AG04450 (cell line): ENCODE measurements at regions not wholly inside any gene's neighbourhood (a gene's known extent, or its start where the extent isn't known, plus 50 kb on each side); places are given as distances from the start of the nearest gene placed in this dataset.

Source experiments
- CTCF ChIA-PET: fragments of 300-600, 350-600 bp; formaldehyde crosslinking; extraction: SDS; loops from one replicate; lab custom pipeline; 2022; ENCODE audit warnings: antibody characterized with exemption, inconsistent platforms; lab: Charles Lee
- POLR2A ChIA-PET: fragments of 350-600 bp; formaldehyde crosslinking; extraction: SDS; loops from one replicate; lab custom pipeline; 2021; ENCODE audit warnings: antibody characterized with exemption, inconsistent platforms; lab: Yijun Ruan, JAX
- DNase-seq: peaks from one replicate; pipeline ENCODE4 v3.0.0-alpha.2; 2011; ENCODE audit warnings: low read depth, low spot score
- H3K27ac ChIP-seq: one replicate; pipeline ENCODE4 v1.5.1; 2012; ENCODE audit warnings: low read depth, low read length, control low read depth
- H3K27me3 ChIP-seq: one replicate; pipeline ENCODE4 v1.6.0; 2012; ENCODE audit warnings: low read length; ENCODE audit not compliant: control insufficient read depth, insufficient read depth
- H3K4me3 ChIP-seq: 2 replicates; pipeline ENCODE4 v1.5.1; 2011; ENCODE audit warnings: mild to moderate bottlenecking, low read depth, low read length, control low read depth
- H3K9me3 ChIP-seq: 2 replicates; pipeline ENCODE4 v1.5.1; 2012; ENCODE audit warnings: low read length; ENCODE audit not compliant: control insufficient read depth, insufficient read depth
- TF ChIP-seq, protein P1 (sequence below): IDR thresholded peaks from 2 replicates; pipeline ENCODE4 v1.5.1; 2011; ENCODE audit warnings: low read depth, low read length, control low read depth, inconsistent platforms

DNA sequence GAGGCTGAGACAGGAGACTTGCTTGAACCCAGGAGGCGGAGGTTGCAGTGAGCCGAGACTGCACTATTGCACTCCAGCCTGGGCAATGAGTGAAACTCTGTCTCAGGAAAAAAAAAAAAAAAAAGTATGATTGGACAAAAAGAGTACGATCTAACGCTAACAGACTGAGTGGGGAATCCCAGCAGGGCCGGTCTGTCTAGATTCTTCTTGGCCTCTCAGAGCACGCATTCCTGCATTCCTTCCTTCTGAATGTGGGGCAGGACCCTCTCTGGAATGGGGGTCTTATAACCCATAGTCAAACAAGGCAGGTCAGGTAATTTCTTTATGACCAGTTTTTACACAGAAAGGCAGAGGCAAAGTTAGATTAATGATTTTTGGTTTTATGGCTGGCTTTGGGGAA, 92.0 kb upstream of the PPM1J start:
- no peak for DNase-seq
- POLR2A ChIA-PET = interaction anchor here (0.6 kb wide), 1 partner anchor 92 kb away, joined by 9 read pairs; no protein-coding TSS in a partner anchor
- H3K4me3 ChIP-seq = no peak overlapping the region
- CTCF ChIA-PET = interaction anchor here (0.8 to 13.5 kb wide), 3 partner anchors 89 to 265 kb away, joined by 3 to 515 read pairs (median 35); partner anchors contain the start of gene PPM1J
- no peak overlapping the region for H3K27ac ChIP-seq
- TF ChIP-seq, protein P1, sequence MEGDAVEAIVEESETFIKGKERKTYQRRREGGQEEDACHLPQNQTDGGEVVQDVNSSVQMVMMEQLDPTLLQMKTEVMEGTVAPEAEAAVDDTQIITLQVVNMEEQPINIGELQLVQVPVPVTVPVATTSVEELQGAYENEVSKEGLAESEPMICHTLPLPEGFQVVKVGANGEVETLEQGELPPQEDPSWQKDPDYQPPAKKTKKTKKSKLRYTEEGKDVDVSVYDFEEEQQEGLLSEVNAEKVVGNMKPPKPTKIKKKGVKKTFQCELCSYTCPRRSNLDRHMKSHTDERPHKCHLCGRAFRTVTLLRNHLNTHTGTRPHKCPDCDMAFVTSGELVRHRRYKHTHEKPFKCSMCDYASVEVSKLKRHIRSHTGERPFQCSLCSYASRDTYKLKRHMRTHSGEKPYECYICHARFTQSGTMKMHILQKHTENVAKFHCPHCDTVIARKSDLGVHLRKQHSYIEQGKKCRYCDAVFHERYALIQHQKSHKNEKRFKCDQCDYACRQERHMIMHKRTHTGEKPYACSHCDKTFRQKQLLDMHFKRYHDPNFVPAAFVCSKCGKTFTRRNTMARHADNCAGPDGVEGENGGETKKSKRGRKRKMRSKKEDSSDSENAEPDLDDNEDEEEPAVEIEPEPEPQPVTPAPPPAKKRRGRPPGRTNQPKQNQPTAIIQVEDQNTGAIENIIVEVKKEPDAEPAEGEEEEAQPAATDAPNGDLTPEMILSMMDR = no peak
- no peaks in the 10 kb centered on the region for H3K9me3 ChIP-seq
- peaks cover 12% of the 10 kb centered on the region for H3K27me3 ChIP-seq

DNA sequence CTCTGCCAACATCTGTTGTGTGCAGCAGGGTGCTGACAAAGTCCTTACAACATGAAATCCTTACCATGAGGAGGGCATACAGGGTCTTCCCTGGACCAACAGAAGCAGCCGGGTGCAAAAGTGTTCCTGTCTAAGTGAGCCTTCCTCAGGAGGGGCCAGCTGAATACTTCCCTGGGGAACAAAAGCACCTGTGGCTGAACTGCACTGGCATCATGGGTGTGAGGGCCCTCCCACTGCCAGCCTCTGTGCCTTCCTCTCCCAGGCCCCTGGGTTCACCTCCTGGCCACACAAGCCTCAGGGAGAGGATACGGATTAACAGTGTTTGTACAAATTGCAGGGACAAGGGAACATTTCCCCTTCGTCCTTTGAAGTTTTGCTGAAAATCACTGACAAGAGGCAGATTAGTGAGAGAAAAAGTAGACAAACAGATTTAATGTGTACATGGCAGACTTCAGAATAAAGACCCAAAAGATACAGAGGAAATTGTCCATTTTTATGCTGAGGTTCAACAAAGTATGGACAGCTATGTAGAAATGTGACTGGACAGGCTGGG, 91.0 kb upstream of the PPM1J start:
- TF ChIP-seq, protein P1 = no peak
- H3K4me3 ChIP-seq = no peak overlapping the region
- no peak for DNase-seq
- CTCF ChIA-PET = interaction anchor here (0.8 to 13.5 kb wide), 5 partner anchors 44 to 266 kb away, joined by 3 to 515 read pairs (median 4); partner anchors contain the start of genes LRIG2 and PPM1J
- POLR2A ChIA-PET = no interaction called here
- H3K27me3 ChIP-seq = peaks cover 14% of the 10 kb centered on the region
- H3K9me3 ChIP-seq = no peaks in the 10 kb centered on the region
- no peak overlapping the region for H3K27ac ChIP-seq

DNA sequence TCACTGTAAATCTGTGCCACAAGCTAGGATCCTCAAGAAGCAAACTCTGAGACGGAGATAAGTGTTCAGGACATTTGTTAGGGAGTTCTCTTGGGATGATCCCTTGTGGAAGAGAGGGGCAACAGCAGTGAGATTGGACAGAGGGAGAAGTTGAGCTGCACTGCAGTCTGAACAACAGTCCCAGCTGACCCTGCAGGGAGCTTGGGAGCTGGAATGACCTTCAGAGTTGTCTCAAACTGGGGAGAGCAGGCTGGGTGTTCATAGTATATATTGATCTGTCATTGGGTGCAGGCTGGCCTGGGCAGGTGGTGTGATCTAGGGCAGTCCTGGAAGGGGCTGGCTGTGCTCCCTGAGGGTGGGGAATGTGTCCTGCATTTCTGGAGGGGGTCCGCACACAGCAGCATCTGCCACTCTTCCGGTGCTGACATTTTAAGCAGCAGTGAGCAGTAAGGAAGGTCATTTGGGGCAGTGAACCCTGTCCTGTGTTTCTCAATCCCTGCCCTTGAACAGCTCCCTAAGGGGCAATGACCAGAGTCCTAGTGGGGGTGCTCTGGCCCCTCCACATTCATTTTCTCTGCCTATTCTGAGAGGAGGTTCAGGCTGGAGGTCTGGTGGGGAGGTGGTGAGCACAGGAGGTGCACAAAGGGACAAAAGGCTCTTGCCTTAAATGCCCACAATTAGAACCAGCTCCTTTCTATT, 90.2 kb upstream of the PPM1J start:
- POLR2A ChIA-PET = no interaction called here
- peaks cover 14% of the 10 kb centered on the region for H3K27me3 ChIP-seq
- H3K4me3 ChIP-seq = no peak overlapping the region
- CTCF ChIA-PET = interaction anchor here (0.6 to 13.5 kb wide), 8 partner anchors 18 to 267 kb away, joined by 3 to 515 read pairs (median 5); partner anchors contain the start of genes LRIG2 and PPM1J
- H3K9me3 ChIP-seq = no peaks in the 10 kb centered on the region
- TF ChIP-seq, protein P1 = no peak
- no peak for DNase-seq
- H3K27ac ChIP-seq = no peak overlapping the region

DNA sequence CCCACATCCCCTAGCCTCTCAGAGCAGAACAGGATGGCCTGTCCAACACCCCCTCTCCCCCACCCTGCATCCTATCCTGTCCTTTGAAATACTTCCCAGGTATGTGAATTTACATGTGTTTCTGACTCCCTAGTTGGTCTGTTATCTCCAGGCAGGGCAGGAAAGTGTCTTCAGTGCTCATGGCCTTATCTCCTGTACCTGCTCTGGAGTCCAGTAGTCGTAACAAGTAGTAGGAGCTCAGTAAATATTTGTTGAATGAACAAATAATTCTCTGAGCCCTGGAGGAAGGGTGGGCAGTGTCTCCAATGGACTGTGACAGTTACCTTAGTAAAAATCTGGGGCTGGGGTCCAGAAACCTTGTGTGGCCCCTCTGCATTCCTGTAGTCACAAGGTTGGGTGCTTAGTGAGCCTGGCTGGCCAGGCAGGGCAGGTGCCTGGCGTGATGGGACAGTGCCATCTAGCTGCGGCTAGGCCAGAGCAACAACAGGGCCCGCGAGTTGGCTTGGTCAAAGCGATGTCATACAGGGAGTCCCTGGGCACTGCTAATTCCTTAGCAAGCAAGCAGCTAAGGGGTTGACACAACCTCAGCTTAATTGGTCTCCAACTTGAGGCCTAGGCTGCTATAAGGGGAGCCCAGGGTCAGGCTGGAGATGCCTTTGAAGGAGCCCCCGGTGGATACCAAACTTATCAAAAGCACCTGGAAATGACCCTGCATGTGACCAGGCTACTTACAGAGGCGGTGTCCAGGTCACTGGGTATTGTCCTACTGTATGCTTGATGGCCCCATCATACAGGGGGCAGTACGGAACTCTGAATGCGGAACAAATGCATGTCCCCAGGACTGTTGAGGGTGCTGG, 89.0 kb upstream of the PPM1J start:
- no peak overlapping the region for H3K4me3 ChIP-seq
- DNase-seq = peak; percentile 33
- H3K27ac ChIP-seq = peak overlapping the region; percentile 11
- peaks cover 16% of the 10 kb centered on the region for H3K27me3 ChIP-seq
- ChIA-PET POLR2A (no interaction called here), CTCF (interaction anchor here (0.6 to 13.5 kb wide), 25 partner anchors 10 to 413 kb away, joined by 3 to 515 read pairs (median 4); partner anchors contain the start of genes LRIG2 and PPM1J)
- no peaks in the 10 kb centered on the region for H3K9me3 ChIP-seq
- TF ChIP-seq, protein P1 = peak; percentile 87
